ENCODE measurements at regions not wholly inside any gene's neighbourhood (a gene's known extent, or its start where the extent isn't known, plus 50 kb on each side); places are given as distances from the start of the nearest gene placed in this dataset.

GRCh38 chr1:59161136-59161535 is 135.8 kb upstream of the FGGY start:
- H3K27ac ChIP-seq (replicated peaks), result no peak overlapping the region
- no peak overlapping the region for H3K4me3 ChIP-seq (replicated peaks; ENCODE audit: insufficient read depth, low read length)
- DNase-seq (ENCODE audit: low read depth in 1 of 2, low spot score in 1 of 2), result no peak
- no peaks in the 10 kb centered on the region for H3K27me3 ChIP-seq (ENCODE audit: insufficient read depth, poor library complexity, severe bottlenecking)
- TF ChIP-seq POLR2AphosphoS5 (IDR thresholded peaks at IDR 0.05; ENCODE audit: low read depth) (no peak), CTCF (IDR thresholded peaks at IDR 0.05; ENCODE audit: insufficient read depth, low read length) (no peak), SPI1 (IDR thresholded peaks at IDR 0.05; ENCODE audit: borderline replicate concordance, low read depth) (no peak), REST (IDR thresholded peaks at IDR 0.05; ENCODE audit: insufficient replicate concordance, low read depth) (no peak), GABPA (IDR thresholded peaks at IDR 0.05; ENCODE audit: low read depth) (no peak)

- TF ChIP-seq SPI1 (IDR thresholded peaks at IDR 0.05; ENCODE audit: borderline replicate concordance, low read depth) (no peak), REST (IDR thresholded peaks at IDR 0.05; ENCODE audit: insufficient replicate concordance, low read depth) (no peak), POLR2AphosphoS5 (IDR thresholded peaks at IDR 0.05; ENCODE audit: low read depth) (no peak), CTCF (IDR thresholded peaks at IDR 0.05; ENCODE audit: insufficient read depth, low read length) (no peak), GABPA (IDR thresholded peaks at IDR 0.05; ENCODE audit: low read depth) (no peak)
- Histone ChIP-seq H3K4me3 (replicated peaks; ENCODE audit: insufficient read depth, low read length) (no peak overlapping the region), H3K27ac (replicated peaks) (no peak overlapping the region), H3K27me3 (ENCODE audit: insufficient read depth, poor library complexity, severe bottlenecking) (no peaks in the 10 kb centered on the region)
- no peak for DNase-seq (ENCODE audit: low read depth in 1 of 2, low spot score in 1 of 2)
These were observed 134.2 kb upstream of the FGGY start for GRCh38 chr1:59162665-59163064.

- H3K27me3 ChIP-seq (ENCODE audit: insufficient read depth, poor library complexity, severe bottlenecking), result no peaks in the 10 kb centered on the region
- TF ChIP-seq GABPA (IDR thresholded peaks at IDR 0.05; ENCODE audit: low read depth) (no peak), SPI1 (IDR thresholded peaks at IDR 0.05; ENCODE audit: borderline replicate concordance, low read depth) (no peak), POLR2AphosphoS5 (IDR thresholded peaks at IDR 0.05; ENCODE audit: low read depth) (no peak), REST (IDR thresholded peaks at IDR 0.05; ENCODE audit: insufficient replicate concordance, low read depth) (no peak), CTCF (IDR thresholded peaks at IDR 0.05; ENCODE audit: insufficient read depth, low read length) (no peak)
- H3K27ac ChIP-seq (replicated peaks), result no peak overlapping the region
- no peak overlapping the region for H3K4me3 ChIP-seq (replicated peaks; ENCODE audit: insufficient read depth, low read length)
- DNase-seq (ENCODE audit: low read depth in 1 of 2, low spot score in 1 of 2), result no peak
These were observed 133.4 kb upstream of the FGGY start for GRCh38 chr1:59163268-59164092.

Measured in HL-60 (cell line).